BLaER1 treated with 17β-estradiol and CSF1 and Interleukin-3, amounts not matched to agents 10 nM and 100 nM (cell line): ENCODE measurements at regions not wholly inside any gene's neighbourhood (a gene's known extent, or its start where the extent isn't known, plus 50 kb on each side); places are given as distances from the start of the nearest gene placed in this dataset.

Experiments used
- H3K27ac ChIP-seq, 11 experiments: shearing (Covaris generic); formaldehyde crosslinking; 2 replicates each; pipeline ENCODE4 v1.8.1; 2022
- H3K27me3 ChIP-seq, 11 experiments: shearing (Covaris generic); formaldehyde crosslinking; 2 replicates each; pipeline ENCODE4 v1.8.1; 2022
- H3K36me3 ChIP-seq, 11 experiments: shearing (Covaris generic); formaldehyde crosslinking; 2 replicates each; pipeline ENCODE4 v1.8.1; 2022
- H3K4me1 ChIP-seq, 10 experiments: shearing (Covaris generic); formaldehyde crosslinking; 2 replicates each; pipeline ENCODE4 v1.8.1; 2022
- H3K4me2 ChIP-seq, 11 experiments: shearing (Covaris generic); formaldehyde crosslinking; 2 replicates each; pipeline ENCODE4 v1.8.1; 2022
- H3K4me3 ChIP-seq, 10 experiments: shearing (Covaris generic); formaldehyde crosslinking; 2 replicates each; pipeline ENCODE4 v1.8.1; 2022
- H3K9ac ChIP-seq, 11 experiments: shearing (Covaris generic); formaldehyde crosslinking; 2 replicates each; pipeline ENCODE4 v1.8.1; 2022
- H3K9me3 ChIP-seq, 11 experiments: shearing (Covaris generic); formaldehyde crosslinking; replicated peaks in 1 of 11; 2 replicates each; pipeline ENCODE4 v1.8.1; 2022
- H4K20me1 ChIP-seq, 11 experiments: shearing (Covaris generic); formaldehyde crosslinking; 2 replicates each; pipeline ENCODE4 v1.8.1; 2022
- Cebpa-rat ChIP-seq, 11 experiments: shearing (Covaris generic); IDR thresholded peaks; 2 replicates each; pipeline ENCODE4 v1.8.1; 2022

GRCh38 chr4:63787326-63787725 is 621.9 kb downstream of the TECRL start:
- TF ChIP-seq Cebpa-rat (IDR thresholded peaks at IDR 0.05), result no peak
- Histone ChIP-seq H3K9me3 (no peaks in the 10 kb centered on the region), H3K4me3 (no peak overlapping the region), H3K27me3 (no peaks in the 10 kb centered on the region), H3K27ac (no peak overlapping the region), H3K9ac (no peak overlapping the region), H3K4me2 (no peak overlapping the region), H3K4me1 (peaks cover 0 to 6% (median 0%) of the 10 kb centered on the region in 10 experiments; a peak in 1 of 20 replicates), H3K36me3 (no peaks in the 10 kb centered on the region), H4K20me1 (no peaks in the 10 kb centered on the region)

GRCh38 chr4:63786171-63786570 is 623.1 kb downstream of the TECRL start:
- H3K27me3 ChIP-seq, result no peaks in the 10 kb centered on the region
- H3K27ac ChIP-seq, result no peak overlapping the region
- no peaks in the 10 kb centered on the region for H3K36me3 ChIP-seq
- no peak for TF ChIP-seq Cebpa-rat (IDR thresholded peaks at IDR 0.05)
- no peak overlapping the region for H3K4me3 ChIP-seq
- no peaks in the 10 kb centered on the region for H3K9me3 ChIP-seq
- no peak overlapping the region for H3K4me2 ChIP-seq
- no peaks in the 10 kb centered on the region for H4K20me1 ChIP-seq
- H3K4me1 ChIP-seq, result no peaks in the 10 kb centered on the region
- H3K9ac ChIP-seq, result no peak overlapping the region

GRCh38 chr4:63784822-63785221 is 624.4 kb downstream of the TECRL start:
- H3K36me3 ChIP-seq, result no peaks in the 10 kb centered on the region
- no peak overlapping the region for H3K4me2 ChIP-seq
- H3K9me3 ChIP-seq, result no peaks in the 10 kb centered on the region
- TF ChIP-seq Cebpa-rat (IDR thresholded peaks at IDR 0.05), result no peak
- H4K20me1 ChIP-seq, result no peaks in the 10 kb centered on the region
- H3K27ac ChIP-seq, result no peak overlapping the region
- no peak overlapping the region for H3K4me3 ChIP-seq
- H3K4me1 ChIP-seq, result no peaks in the 10 kb centered on the region
- no peaks in the 10 kb centered on the region for H3K27me3 ChIP-seq
- no peak overlapping the region for H3K9ac ChIP-seq

GRCh38 chr4:63777601-63778000 is 631.6 kb downstream of the TECRL start:
- no peaks in the 10 kb centered on the region for H4K20me1 ChIP-seq
- H3K4me2 ChIP-seq, result no peak overlapping the region
- no peaks in the 10 kb centered on the region for H3K4me1 ChIP-seq
- no peaks in the 10 kb centered on the region for H3K36me3 ChIP-seq
- no peak overlapping the region for H3K4me3 ChIP-seq
- no peak overlapping the region for H3K27ac ChIP-seq
- H3K9ac ChIP-seq, result no peak overlapping the region
- H3K9me3 ChIP-seq, result no peaks in the 10 kb centered on the region
- TF ChIP-seq Cebpa-rat (IDR thresholded peaks at IDR 0.05), result no peak
- H3K27me3 ChIP-seq, result no peaks in the 10 kb centered on the region

GRCh38 chr4:63764400-63764799 is 644.9 kb downstream of the TECRL start:
- Histone ChIP-seq H3K27ac (no peak overlapping the region), H3K4me3 (no peak overlapping the region), H3K9me3 (no peaks in the 10 kb centered on the region), H3K4me1 (no peaks in the 10 kb centered on the region), H4K20me1 (no peaks in the 10 kb centered on the region), H3K9ac (no peak overlapping the region), H3K27me3 (no peaks in the 10 kb centered on the region), H3K36me3 (no peaks in the 10 kb centered on the region), H3K4me2 (no peak overlapping the region)
- TF ChIP-seq Cebpa-rat (IDR thresholded peaks at IDR 0.05), result no peak

- no peak overlapping the region for H3K9ac ChIP-seq
- no peak overlapping the region for H3K4me3 ChIP-seq
- no peak overlapping the region for H3K4me2 ChIP-seq
- no peaks in the 10 kb centered on the region for H3K4me1 ChIP-seq
- no peaks in the 10 kb centered on the region for H3K36me3 ChIP-seq
- no peaks in the 10 kb centered on the region for H3K9me3 ChIP-seq
- no peaks in the 10 kb centered on the region for H3K27me3 ChIP-seq
- H4K20me1 ChIP-seq, result no peaks in the 10 kb centered on the region
- TF ChIP-seq Cebpa-rat (IDR thresholded peaks at IDR 0.05), result no peak
- H3K27ac ChIP-seq, result no peak overlapping the region
These were observed 651.3 kb downstream of the TECRL start for GRCh38 chr4:63757929-63758328.

GRCh38 chr4:63742882-63743281 is 666.4 kb downstream of the TECRL start:
- no peaks in the 10 kb centered on the region for H4K20me1 ChIP-seq
- no peak for TF ChIP-seq Cebpa-rat (IDR thresholded peaks at IDR 0.05)
- H3K9me3 ChIP-seq, result no peaks in the 10 kb centered on the region
- H3K4me3 ChIP-seq, result no peak overlapping the region
- H3K4me2 ChIP-seq, result no peak overlapping the region
- no peaks in the 10 kb centered on the region for H3K27me3 ChIP-seq
- H3K27ac ChIP-seq, result no peak overlapping the region
- H3K36me3 ChIP-seq, result no peaks in the 10 kb centered on the region
- H3K9ac ChIP-seq, result no peak overlapping the region
- no peaks in the 10 kb centered on the region for H3K4me1 ChIP-seq

GRCh38 chr4:63729519-63729918 is 679.7 kb downstream of the TECRL start:
- no peak overlapping the region for H3K4me3 ChIP-seq
- H4K20me1 ChIP-seq, result no peaks in the 10 kb centered on the region
- no peak overlapping the region for H3K27ac ChIP-seq
- H3K4me2 ChIP-seq, result no peak overlapping the region
- no peaks in the 10 kb centered on the region for H3K36me3 ChIP-seq
- H3K27me3 ChIP-seq, result no peaks in the 10 kb centered on the region
- H3K9me3 ChIP-seq, result no peaks in the 10 kb centered on the region
- no peaks in the 10 kb centered on the region for H3K4me1 ChIP-seq
- no peak for TF ChIP-seq Cebpa-rat (IDR thresholded peaks at IDR 0.05)
- H3K9ac ChIP-seq, result no peak overlapping the region

GRCh38 chr4:63728480-63729177 is 680.6 kb downstream of the TECRL start:
- Histone ChIP-seq H3K27me3 (no peaks in the 10 kb centered on the region), H3K9me3 (no peaks in the 10 kb centered on the region), H3K4me3 (no peak overlapping the region), H4K20me1 (no peaks in the 10 kb centered on the region), H3K36me3 (no peaks in the 10 kb centered on the region), H3K4me1 (no peaks in the 10 kb centered on the region), H3K4me2 (no peak overlapping the region), H3K9ac (no peak overlapping the region), H3K27ac (no peak overlapping the region)
- no peak for TF ChIP-seq Cebpa-rat (IDR thresholded peaks at IDR 0.05)

- Histone ChIP-seq H3K27me3 (no peaks in the 10 kb centered on the region), H3K27ac (no peak overlapping the region), H3K36me3 (no peaks in the 10 kb centered on the region), H3K9ac (no peak overlapping the region), H3K4me1 (no peaks in the 10 kb centered on the region), H4K20me1 (no peaks in the 10 kb centered on the region; a peak in 1 of 22 replicates), H3K4me3 (no peak overlapping the region), H3K4me2 (no peak overlapping the region), H3K9me3 (no peaks in the 10 kb centered on the region)
- TF ChIP-seq Cebpa-rat (IDR thresholded peaks at IDR 0.05), result no peak
These were observed 691.9 kb downstream of the TECRL start for GRCh38 chr4:63717384-63717783.
